HG03460 (cell line): ENCODE measurements at regions not wholly inside any gene's neighbourhood (a gene's known extent, or its start where the extent isn't known, plus 50 kb on each side); places are given as distances from the start of the nearest gene placed in this dataset.

Experiments
- ATAC-seq: cut with Tn5 transposase; IDR thresholded peaks from one replicate; pipeline ENCODE4 v1.9.1; 2021; ENCODE audit not compliant: unreplicated experiment

- no peak for ATAC-seq
Measured at GRCh38 chr2:191557841-191558240, 120.1 kb upstream of the NABP1 start.

GRCh38 chr2:191559569-191559968 is 118.4 kb upstream of the NABP1 start:
- no peak for ATAC-seq

- ATAC-seq = no peak
Measured at GRCh38 chr2:191560411-191560980, 117.4 kb upstream of the NABP1 start.

GRCh38 chr2:191565120-191565519 is 112.8 kb upstream of the NABP1 start:
- no peak for ATAC-seq

GRCh38 chr2:191565647-191566198 is 112.2 kb upstream of the NABP1 start:
- peak; percentile 72 for ATAC-seq

- peak; percentile 68 for ATAC-seq
Measured at GRCh38 chr2:191566344-191566743, 111.6 kb upstream of the NABP1 start.

- no peak for ATAC-seq
Measured at GRCh38 chr2:191567206-191567605, 110.7 kb upstream of the NABP1 start.

- no peak for ATAC-seq
Measured at GRCh38 chr2:191569025-191569424, 108.9 kb upstream of the NABP1 start.

GRCh38 chr2:191571163-191571769 is 106.7 kb upstream of the NABP1 start:
- ATAC-seq = no peak

- no peak for ATAC-seq
Measured at GRCh38 chr2:191572319-191572718, 105.6 kb upstream of the NABP1 start.

GRCh38 chr2:191573216-191573615 is 104.7 kb upstream of the NABP1 start:
- no peak for ATAC-seq

- ATAC-seq = no peak
Measured at GRCh38 chr2:191574232-191574631, 103.7 kb upstream of the NABP1 start.

- no peak for ATAC-seq
Measured at GRCh38 chr2:191577605-191578004, 100.3 kb upstream of the NABP1 start.

- no peak for ATAC-seq
Measured at GRCh38 chr2:191578031-191578430, 99.9 kb upstream of the NABP1 start.

GRCh38 chr2:191580581-191580980 is 97.4 kb upstream of the NABP1 start:
- no peak for ATAC-seq

- ATAC-seq = no peak
Measured at GRCh38 chr2:191581003-191581402, 96.9 kb upstream of the NABP1 start.

- no peak for ATAC-seq
Measured at GRCh38 chr2:191582355-191582754, 95.6 kb upstream of the NABP1 start.

- no peak for ATAC-seq
Measured at GRCh38 chr2:191591025-191591424, 86.9 kb upstream of the NABP1 start.

GRCh38 chr2:191593622-191594385 is 84.1 kb upstream of the NABP1 start:
- ATAC-seq = no peak

- no peak for ATAC-seq
Measured at GRCh38 chr2:191597186-191597751, 80.7 kb upstream of the NABP1 start.

GRCh38 chr2:191598296-191598695 is 79.6 kb upstream of the NABP1 start:
- no peak for ATAC-seq

GRCh38 chr2:191601060-191601459 is 76.9 kb upstream of the NABP1 start:
- ATAC-seq = no peak
